ENCODE measurements at regions not wholly inside any gene's neighbourhood (a gene's known extent, or its start where the extent isn't known, plus 50 kb on each side); places are given as distances from the start of the nearest gene placed in this dataset.
"Not testable (repeated sequence)": the region's sequence is repeated elsewhere in the genome, so short reads cannot be mapped to it uniquely, and the experiment has no call there.

DNA sequence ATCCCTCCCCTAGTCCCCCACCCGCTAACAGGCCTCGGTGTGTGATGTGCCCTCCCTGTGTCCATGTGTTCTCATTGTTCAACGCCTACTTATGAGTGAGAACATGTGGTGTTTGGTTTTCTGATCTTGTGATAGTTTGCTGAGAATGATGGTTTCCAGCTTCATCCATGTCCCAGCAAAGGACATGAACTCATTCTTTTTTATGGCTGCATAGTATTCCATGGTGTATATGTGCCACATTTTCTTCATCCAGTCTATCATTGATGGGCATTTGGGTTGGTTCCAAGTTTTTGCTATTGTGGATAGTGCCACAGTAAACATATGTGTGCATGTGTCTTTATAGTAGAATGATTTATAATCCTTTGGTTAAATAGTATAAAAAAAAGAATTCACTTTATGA lies 380.9 kb upstream of the ST8SIA4 start:
- not testable (repeated sequence) for DNase-seq (ENCODE audit: insufficient read length, low spot score); FAIRE-seq

DNA sequence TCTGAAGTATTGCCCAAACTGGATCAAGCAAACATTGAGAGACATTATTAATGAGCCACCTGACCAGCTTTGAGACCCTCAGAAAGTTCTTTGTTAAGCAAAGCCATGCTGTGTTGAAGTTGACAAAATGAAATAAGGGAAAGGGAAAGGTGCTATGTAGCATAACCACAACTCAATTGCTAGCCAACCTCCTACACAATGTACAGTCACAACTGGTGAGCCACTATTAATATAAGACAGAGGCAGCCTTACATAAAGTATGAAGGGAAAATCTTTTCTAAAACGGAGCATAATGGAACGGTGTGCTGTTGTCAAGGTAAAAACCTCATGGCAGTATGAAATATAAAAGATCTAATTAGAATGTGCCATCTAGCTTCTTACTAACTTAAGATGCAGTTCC lies 375.8 kb upstream of the ST8SIA4 start:
- DNase-seq (ENCODE audit: insufficient read length, low spot score) (no peak), FAIRE-seq (no peak)

DNA sequence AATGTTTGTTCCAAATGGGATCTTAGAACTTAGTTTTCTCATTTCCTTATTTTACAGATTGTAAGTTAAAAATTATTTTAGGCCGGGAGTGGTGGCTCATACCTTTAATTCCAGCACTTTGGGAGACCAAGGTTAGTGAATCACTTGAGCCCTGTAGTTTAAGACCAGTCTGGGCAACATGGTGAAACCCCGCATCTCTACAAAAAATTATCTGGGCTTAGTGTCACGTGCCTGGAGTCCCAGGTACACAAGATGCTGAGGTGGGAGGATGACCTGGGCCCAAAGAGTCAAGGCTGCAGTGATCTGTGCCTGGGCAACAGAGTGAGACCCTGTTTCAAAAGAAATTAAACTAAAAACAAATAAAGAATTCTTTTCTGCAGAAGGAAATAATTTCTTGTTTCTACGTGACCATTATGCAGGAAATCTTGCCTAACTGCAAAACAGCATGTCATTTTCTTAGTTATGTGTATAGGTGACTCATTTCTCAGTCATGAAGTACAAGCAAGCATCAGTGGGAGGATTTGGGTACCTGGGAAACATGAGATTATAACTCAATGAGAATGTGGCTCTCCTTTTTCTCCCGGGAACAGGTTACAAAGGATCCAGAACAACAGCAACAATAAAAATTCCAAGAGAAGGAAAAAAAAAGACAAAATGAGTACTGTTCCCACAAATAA lies 375.1 kb upstream of the ST8SIA4 start:
- DNase-seq (ENCODE audit: insufficient read length, low spot score) (no peak), FAIRE-seq (no peak)

DNA sequence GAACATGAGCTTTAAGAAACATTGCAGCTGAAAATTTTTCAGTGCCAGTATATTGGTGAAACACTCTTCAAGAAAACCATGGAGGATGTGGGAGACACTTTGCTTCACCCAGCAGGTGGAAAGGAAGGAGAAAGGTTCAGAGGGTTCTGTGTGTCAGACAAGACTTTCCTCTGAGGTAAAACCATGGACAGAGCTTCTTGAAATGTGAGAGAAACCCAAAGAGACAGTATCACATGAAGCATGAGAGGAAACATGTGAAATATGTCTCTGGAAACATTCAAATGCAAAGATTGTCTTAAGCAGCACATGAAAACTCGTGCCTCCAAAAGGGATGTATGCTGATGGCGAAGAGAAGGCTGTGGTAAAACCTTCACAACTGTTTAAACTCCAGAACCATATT lies 368.9 kb upstream of the ST8SIA4 start:
- DNase-seq (ENCODE audit: insufficient read length, low spot score): no peak
- FAIRE-seq: no peak

DNA sequence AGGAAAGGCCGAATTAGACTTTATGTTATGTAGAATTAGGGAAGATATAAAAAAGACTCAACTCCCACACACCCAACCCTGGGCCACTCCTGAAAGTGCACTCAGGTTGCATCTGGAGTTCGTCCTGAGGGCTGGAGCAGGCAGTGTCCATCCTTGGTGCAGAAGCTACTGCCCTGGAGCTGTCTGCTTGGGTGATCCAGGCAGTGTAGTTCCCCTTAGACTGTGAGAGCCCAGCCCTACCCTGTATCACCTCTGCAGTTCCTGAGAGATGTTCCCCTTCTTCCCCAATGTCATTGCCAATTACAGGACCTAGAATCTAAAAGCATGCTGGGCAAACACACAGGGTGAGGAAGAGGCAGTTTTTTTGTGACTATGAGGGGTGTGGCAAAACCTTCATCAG lies 368.3 kb upstream of the ST8SIA4 start:
- DNase-seq (ENCODE audit: insufficient read length, low spot score): no peak
- no peak for FAIRE-seq

DNA sequence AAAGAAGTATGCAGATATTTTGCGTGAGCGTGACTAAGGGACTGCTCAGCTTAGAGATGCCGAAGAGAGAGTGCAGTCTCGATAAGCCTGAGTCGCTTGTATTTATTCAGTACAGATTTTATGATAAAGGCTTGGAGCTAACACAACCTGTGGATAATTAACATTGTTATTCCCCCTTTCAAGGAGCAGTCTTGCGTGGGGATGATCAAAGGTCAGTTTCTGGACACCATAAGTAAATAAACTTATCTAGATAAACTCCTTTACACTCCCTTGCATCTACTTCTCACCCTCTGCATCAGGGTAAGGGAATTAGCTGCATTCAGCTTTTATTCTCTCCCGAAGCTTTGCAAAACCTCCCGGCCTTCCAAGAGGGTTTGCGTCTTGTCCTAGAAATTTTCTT lies 357.8 kb upstream of the ST8SIA4 start:
- FAIRE-seq (no peak), DNase-seq (ENCODE audit: insufficient read length, low spot score) (no peak)

DNA sequence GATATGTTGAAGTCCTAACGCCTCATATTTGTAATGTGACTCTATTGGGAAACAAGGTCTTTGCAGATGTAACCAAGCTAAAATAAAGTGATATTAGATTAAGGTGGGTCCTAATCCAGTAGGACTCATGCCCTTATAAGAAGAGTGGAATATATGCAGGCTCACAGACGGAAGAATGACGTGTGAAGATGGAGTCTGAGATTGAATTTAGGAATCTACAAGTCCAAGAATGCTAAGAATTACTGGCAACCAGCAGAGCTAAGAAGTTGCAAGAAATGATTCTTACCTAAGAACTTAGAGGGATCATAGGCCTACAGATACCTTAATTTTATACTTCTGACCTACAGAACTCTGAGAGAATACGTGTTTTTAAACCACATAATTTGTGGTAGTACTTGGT lies 350.0 kb upstream of the ST8SIA4 start:
- DNase-seq (ENCODE audit: insufficient read length, low spot score) (no peak), FAIRE-seq (no peak)

DNA sequence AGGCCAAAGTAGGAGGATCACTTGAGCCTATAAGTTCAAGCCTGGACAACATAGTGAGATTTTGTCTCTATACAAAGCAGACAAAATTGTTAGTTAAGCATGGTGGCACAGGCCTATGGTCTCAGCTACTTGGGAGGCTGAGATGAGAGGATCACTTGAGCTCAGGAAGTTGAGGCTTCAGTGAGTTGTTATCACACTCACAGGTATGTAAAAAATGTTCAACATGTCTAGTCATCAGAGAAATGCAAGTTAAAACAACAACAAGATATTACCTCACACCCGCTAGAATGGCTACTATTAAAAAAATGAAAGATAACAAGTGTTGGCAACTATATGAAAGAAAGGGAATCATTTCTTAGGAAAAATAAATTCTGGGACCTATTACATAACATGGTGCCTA lies 341.5 kb upstream of the ST8SIA4 start:
- FAIRE-seq (no peak), DNase-seq (ENCODE audit: insufficient read length, low spot score) (no peak)

DNA sequence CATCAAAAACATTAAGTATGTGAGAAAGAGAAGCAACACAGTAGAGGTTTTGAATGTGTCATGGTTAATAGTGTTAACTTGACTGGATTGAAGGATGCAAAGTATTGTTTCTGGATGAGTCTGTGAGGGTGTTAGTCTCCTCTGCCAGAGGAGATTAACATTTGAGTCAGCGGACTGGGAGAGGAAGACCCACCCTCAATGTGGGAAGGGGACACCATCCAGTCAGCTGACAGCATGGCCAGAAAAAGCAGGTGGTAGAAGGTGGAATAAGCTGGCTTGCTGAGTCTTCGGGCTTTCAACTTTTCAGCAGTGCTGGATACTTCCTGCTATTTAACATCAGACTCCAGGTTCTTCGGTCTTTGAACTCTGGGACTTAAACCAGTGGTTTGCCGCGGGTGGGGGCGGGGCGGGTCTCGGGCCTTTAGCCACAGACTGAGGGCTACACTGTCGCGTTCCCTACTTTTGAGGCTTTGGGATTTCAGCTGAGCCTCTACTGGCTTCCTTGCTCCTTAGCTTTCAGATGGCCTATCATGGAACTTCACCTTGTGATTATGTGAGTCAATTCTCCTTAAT lies 309.9 kb upstream of the ST8SIA4 start:
- FAIRE-seq (no peak), DNase-seq (ENCODE audit: insufficient read length, low spot score) (no peak)

DNA sequence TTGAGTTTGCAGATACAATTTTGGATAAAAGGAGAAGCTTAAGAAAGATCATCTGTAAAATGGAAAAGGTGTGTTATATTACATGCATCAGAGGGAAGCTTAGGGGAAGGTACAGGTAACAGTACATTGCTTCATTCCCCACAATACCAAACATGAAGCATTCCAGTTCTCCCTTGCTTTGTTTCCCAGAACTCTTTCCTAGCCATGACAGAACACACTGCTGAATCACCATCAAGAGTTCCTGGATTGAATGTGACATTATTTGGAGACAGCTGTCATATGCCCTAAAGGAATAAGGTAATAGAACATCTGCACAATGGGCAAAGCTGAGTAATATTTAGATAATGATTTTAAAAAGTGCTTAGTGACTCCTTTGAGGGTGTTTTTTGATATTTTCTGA lies 303.5 kb upstream of the ST8SIA4 start:
- DNase-seq (ENCODE audit: insufficient read length, low spot score) (no peak), FAIRE-seq (no peak)

DNA sequence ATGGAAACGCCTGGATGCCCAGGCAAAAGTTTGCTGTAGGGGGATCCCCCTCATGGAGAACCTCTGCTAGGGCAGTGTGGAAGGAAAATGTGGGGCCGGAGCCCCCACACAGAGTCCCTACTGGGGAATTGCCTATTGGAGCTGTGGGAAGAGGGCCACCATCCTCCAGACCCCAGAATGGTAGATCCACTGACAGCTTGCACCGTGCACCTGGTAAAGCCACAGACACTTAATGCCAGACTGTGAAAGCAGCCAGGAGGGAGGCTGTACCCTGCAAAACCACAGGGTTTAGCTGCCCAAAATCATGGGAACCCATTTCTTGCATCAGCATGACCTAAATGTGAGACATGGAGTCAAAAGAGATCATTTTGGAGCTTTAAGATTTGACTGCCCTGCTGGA lies 302.0 kb upstream of the ST8SIA4 start:
- not testable (repeated sequence) for FAIRE-seq; DNase-seq (ENCODE audit: insufficient read length, low spot score)

DNA sequence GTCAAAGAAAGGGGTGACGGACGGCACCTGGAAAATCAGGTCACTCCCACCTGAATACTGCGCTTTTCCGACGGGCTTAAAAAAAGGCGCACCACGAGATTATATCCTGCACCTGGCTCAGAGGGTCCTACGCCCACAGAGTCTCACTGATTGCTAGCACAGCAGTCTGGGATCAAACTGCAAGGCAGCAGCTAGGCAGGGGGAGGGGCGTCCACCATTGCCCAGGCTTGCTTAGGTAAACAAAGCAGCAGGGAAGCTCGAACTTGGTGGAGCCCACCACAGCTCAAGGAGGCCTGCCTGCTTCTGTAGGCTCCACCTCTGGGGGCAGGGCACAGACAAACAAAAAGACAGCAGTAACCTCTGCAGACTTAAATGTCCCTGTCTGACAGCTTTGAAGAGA lies 277.3 kb upstream of the ST8SIA4 start:
- FAIRE-seq; DNase-seq (ENCODE audit: insufficient read length, low spot score): not testable (repeated sequence)

DNA sequence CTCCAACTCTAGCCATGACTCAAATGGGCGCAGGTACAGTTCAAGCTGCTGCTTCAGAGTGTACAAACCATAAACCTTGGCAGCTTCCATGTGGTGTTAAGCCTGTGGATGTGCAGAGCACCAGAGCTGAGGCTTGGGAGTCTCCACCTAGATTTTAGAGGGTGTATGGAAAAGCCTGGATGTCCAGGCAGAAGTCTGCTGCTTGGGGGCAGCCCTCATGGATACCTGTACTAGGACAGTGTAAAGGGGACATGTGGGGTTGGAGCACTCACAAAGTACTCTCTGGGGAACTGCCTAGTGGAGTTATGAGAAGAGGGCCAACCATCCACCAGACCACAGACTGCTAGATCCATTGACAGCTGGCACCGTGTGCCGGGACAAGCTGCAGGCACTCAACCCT lies 273.5 kb upstream of the ST8SIA4 start:
- FAIRE-seq (no peak), DNase-seq (ENCODE audit: insufficient read length, low spot score) (no peak)

DNA sequence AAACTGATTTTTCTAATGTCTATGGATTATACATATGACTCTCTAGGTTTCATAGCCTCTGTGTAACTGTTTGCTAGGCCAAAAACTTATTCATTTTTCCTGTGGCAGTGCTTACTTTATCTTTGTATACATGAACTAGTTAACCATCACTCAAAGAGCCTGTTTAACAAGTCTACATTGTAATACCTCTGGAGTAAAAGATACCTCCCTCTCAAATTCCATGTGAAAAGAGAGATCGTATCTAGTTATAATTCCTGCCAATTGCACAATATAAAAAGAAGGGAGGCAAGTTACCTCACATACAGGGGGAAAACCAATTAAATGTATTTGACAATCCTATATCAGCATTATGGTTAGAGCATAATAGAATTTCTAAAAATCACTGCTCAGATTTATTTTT lies 271.9 kb upstream of the ST8SIA4 start:
- FAIRE-seq (no peak), DNase-seq (ENCODE audit: insufficient read length, low spot score) (no peak)

DNA sequence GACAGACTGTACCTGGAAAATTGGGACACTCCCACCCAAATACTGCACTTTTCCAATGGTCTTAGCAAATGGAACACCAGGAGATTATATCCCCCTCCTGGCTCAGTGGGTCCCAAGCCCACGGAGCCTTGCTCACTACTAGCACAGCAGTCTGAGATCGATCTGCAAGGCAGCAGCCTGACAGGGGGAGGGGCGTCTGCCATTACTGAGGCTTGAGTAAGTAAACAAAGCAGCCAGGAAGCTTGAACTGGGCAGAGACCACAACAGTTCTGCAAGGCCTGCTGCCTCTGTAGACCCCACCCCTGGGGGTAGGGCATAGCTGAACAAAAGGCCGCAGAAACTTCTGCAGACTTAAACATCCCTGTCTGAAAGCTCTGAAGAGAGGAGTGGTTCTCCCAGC lies 260.0 kb upstream of the ST8SIA4 start:
- no peak for FAIRE-seq
- no peak for DNase-seq (ENCODE audit: insufficient read length, low spot score)

DNA sequence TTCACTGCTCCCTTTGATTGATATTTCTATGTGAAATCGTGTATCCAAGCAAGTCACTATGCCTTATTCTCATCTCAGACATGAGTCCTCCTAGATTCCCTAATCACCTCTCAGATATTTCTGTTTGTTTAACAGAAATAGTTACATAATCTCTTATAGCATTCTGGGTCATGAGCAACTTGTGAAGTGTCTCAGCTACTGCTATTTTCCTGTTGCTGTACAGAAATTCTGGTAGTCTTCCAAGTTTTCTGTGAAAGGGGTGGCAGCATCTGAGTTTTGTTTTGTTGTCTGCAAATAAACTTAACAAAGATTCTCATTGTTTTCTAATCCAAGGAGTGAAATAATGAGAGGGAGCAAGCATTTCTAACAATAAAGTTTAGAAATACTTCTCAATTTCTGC lies 256.9 kb upstream of the ST8SIA4 start:
- FAIRE-seq (no peak), DNase-seq (ENCODE audit: insufficient read length, low spot score) (no peak)

DNA sequence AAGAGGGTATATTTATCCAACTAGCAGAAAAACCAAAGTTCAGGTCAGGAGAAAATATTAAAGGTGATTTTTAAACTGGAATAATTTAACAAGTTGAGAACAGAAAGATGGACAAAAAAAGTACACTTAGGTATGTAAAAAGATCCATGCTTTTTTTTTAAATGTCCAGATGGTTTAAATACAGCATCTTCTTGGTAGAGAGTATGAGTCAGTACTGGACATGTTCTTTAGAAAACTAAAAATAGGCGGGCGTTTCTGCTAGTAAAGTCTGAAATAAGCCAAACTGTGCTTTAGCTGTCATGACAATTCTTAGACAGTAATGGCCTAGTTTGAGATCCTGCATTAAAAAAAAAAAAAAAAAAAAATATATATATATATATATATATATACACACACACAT lies 255.9 kb upstream of the ST8SIA4 start:
- DNase-seq (ENCODE audit: insufficient read length, low spot score) (no peak), FAIRE-seq (no peak)

DNA sequence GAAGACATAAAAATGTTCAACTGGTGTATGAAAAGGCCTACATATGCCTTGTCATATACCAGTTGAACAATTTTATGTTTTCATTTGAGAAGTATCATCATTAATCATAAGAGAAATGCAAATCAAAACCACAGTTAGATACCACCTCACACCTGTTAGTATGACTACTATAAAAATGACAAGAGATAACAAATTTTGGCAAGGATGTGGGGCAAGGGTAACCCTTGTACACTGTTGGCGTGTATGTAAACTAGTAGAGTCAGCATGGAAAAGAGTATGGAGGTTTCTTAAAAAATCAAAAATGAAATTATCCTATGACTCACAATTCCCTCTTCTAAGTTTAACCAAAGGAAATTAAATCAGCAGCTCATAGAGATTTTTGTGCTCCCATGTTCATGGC lies 250.4 kb upstream of the ST8SIA4 start:
- no peak for FAIRE-seq
- DNase-seq (ENCODE audit: insufficient read length, low spot score): no peak

DNA sequence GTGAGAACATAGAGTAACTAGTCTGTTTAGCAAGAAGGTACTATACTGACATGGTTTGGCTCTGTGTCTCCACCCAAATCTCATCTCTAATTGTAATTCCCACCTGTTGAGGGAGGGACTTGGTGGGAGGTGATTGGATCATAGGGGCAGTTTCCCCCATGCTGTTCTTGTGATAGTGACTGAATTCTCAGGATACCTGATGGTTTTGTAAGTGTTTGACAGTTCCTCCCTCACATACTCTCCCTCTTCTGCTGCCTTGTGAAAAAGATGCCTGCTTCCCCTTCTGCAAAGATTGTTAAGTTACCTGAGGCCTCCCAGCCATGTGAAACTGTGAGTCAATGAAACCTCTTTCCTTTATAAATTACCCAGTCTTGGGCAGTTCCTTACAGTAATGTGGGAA lies 240.4 kb upstream of the ST8SIA4 start:
- no peak for DNase-seq (ENCODE audit: insufficient read length, low spot score)
- FAIRE-seq: no peak

DNA sequence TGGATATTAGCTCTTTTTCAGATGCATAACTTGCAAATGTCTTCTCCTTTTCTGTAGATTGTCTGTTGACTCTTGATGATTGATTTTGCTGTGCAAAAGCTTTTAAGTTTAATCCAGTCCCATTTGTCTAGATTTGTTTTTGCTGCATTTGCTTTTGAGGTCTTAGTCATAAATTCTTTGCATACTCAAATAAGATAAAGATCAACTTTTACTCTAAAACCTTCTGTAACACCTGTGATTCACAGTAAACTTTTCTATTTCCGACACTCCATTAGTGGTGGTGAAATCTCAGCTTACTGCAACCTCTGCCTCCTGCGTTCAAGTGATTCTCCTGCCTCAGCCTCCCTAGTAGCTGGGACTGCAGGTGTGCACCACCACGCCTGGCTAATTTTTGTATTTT lies 239.0 kb upstream of the ST8SIA4 start:
- DNase-seq (ENCODE audit: insufficient read length, low spot score) (no peak), FAIRE-seq (no peak)

DNA sequence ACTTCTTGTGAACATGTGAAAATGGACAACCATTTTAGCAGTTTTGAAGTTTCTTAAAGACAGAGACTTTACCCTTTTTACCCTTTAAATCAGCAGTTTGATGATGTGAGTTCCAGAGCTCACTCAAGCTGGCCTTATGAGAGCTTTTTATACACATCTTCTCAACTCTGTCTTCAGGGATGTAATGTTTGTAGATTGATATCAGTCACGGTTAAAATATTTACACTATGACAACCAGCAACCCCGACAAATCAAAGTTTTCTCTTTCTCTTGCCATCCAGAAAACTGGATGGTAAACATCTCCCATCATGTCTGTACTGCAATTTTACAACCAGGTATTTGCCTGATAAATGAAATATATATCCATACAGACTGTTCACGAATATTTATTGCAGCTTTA lies 233.4 kb upstream of the ST8SIA4 start:
- DNase-seq (ENCODE audit: insufficient read length, low spot score) (no peak), FAIRE-seq (no peak)

DNA sequence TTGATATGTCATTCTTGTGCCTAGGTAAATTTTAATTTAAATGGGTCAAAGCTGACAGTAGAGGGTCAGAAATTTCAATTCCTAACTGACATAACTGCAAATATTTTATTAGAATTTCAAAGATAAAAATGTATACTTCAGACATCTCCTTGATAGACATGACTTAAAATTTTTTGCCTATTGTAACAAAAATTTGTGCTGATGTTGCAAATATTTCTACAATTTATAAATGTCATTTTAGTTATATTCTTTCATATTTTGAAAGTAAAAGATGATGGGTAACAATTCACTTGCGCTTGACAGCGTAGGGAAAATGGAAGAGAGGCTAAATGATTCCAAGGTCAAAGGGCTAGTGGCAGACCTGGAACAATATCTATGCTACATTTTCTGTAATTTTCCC lies 220.3 kb upstream of the ST8SIA4 start:
- FAIRE-seq (no peak), DNase-seq (ENCODE audit: insufficient read length, low spot score) (no peak)

DNA sequence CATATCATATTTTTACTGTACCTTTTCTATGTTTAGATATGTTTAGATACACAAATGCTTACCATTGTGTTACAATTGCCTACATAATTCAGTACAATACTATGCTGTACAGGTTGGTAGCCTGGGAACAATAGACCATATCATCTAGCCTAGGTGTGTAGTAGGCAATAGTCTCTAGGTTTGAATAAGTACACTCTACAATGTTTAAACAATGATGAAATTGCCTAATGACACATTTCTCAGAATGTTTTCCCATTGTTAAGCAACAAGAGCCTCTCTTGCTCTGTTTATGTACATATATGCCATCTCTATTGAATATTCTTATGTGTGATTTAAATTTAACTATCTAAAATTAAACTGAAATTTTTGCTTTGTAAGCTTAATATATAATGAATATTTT lies 209.6 kb upstream of the ST8SIA4 start:
- DNase-seq (ENCODE audit: insufficient read length, low spot score): no peak
- FAIRE-seq: no peak
